ENCODE measurements at regions not wholly inside any gene's neighbourhood (a gene's known extent, or its start where the extent isn't known, plus 50 kb on each side); places are given as distances from the start of the nearest gene placed in this dataset.
A peak's percentile ranks its signal among the peaks of the same experiment; 100 is the strongest.

GRCh38 chr7:69457595-69458504 lies 140.4 kb upstream of the AUTS2 start (continued):
- no peak for TF ChIP-seq ZNF658 (tag by site-specific recombination; IDR thresholded peaks at IDR 0.05)
- no peak for TF ChIP-seq ZNF837 (tag by site-specific recombination; IDR thresholded peaks at IDR 0.05)
- no peak for TF ChIP-seq ZNF707 (tag by site-specific recombination; IDR thresholded peaks at IDR 0.05)
- no peak for TF ChIP-seq ZSCAN30 (tag by site-specific recombination; IDR thresholded peaks at IDR 0.05)
- no peak for TF ChIP-seq ZNF776 (tag by site-specific recombination; IDR thresholded peaks at IDR 0.05; ENCODE audit: borderline replicate concordance)
- TF ChIP-seq GLIS1 (tag by site-specific recombination; IDR thresholded peaks at IDR 0.05), result peak; percentile 81
- TF ChIP-seq ZNF692 (tag by site-specific recombination; IDR thresholded peaks at IDR 0.05), result no peak
- no peak for TF ChIP-seq ZNF239 (tag by site-specific recombination; IDR thresholded peaks at IDR 0.05)
- TF ChIP-seq ZNF341 (tag by site-specific recombination; IDR thresholded peaks at IDR 0.05; ENCODE audit: low read depth), result peak; percentile 61
- no peak for TF ChIP-seq ZFP37 (tag by site-specific recombination; IDR thresholded peaks at IDR 0.05)
- TF ChIP-seq ZBTB8A (tag by site-specific recombination; IDR thresholded peaks at IDR 0.05), result no peak
- TF ChIP-seq ZNF10 (tag by site-specific recombination; IDR thresholded peaks at IDR 0.05), result no peak
- TF ChIP-seq ZNF132 (tag by site-specific recombination; IDR thresholded peaks at IDR 0.05; ENCODE audit: borderline replicate concordance), result no peak
- no peak for TF ChIP-seq ZNF350 (tag by site-specific recombination; IDR thresholded peaks at IDR 0.05)
- TF ChIP-seq ZNF785 (tag by site-specific recombination; IDR thresholded peaks at IDR 0.05), result no peak
- TF ChIP-seq ZNF629 (tag by site-specific recombination; IDR thresholded peaks at IDR 0.05), result no peak
- TF ChIP-seq BCL6B (tag by site-specific recombination; IDR thresholded peaks at IDR 0.05), result no peak
- no peak for TF ChIP-seq ZNF394 (tag by site-specific recombination; IDR thresholded peaks at IDR 0.05; ENCODE audit: borderline replicate concordance)
- TF ChIP-seq ZNF362 (tag by site-specific recombination; IDR thresholded peaks at IDR 0.05), result no peak
- no peak for TF ChIP-seq ZEB2 (tag by site-specific recombination; IDR thresholded peaks at IDR 0.05)
- TF ChIP-seq ZNF202 (tag by site-specific recombination; IDR thresholded peaks at IDR 0.05; ENCODE audit: borderline replicate concordance), result no peak
- no peak for TF ChIP-seq ZBTB49 (tag by site-specific recombination; IDR thresholded peaks at IDR 0.05; ENCODE audit: low read depth)
- TF ChIP-seq ZSCAN18 (tag by site-specific recombination; IDR thresholded peaks at IDR 0.05), result no peak
- TF ChIP-seq PRDM6 (tag by site-specific recombination; IDR thresholded peaks at IDR 0.05), result 0 out of 2 replicates have a peak, but pooled peaks have one; percentile 23
- peak; percentile 58 for TF ChIP-seq SP7 (tag by site-specific recombination; IDR thresholded peaks at IDR 0.05)

Data from HEK293 (cell line).